DOHH2 (cell line): ENCODE measurements at regions not wholly inside any gene's neighbourhood (a gene's known extent, or its start where the extent isn't known, plus 50 kb on each side); places are given as distances from the start of the nearest gene placed in this dataset.

Source experiments
- EZH2phosphoT487 ChIP-seq: fragments of 200-600 bp; sonication (generic); IDR thresholded peaks from 2 replicates; pipeline ENCODE4 v1.6.1; 2017; ENCODE audit warnings: borderline replicate concordance, mild to moderate bottlenecking, antibody characterized with exemption, low read length, moderate library complexity, mixed read lengths
- TF ChIP-seq, protein P1 (sequence below): fragments of 200-600 bp; sonication (generic); IDR thresholded peaks from one replicate; pipeline ENCODE4 v1.5.1; 2014; ENCODE audit warnings: antibody characterized with exemption, mild to moderate bottlenecking, low read depth, low read length; ENCODE audit not compliant: poor library complexity, severe bottlenecking

DNA sequence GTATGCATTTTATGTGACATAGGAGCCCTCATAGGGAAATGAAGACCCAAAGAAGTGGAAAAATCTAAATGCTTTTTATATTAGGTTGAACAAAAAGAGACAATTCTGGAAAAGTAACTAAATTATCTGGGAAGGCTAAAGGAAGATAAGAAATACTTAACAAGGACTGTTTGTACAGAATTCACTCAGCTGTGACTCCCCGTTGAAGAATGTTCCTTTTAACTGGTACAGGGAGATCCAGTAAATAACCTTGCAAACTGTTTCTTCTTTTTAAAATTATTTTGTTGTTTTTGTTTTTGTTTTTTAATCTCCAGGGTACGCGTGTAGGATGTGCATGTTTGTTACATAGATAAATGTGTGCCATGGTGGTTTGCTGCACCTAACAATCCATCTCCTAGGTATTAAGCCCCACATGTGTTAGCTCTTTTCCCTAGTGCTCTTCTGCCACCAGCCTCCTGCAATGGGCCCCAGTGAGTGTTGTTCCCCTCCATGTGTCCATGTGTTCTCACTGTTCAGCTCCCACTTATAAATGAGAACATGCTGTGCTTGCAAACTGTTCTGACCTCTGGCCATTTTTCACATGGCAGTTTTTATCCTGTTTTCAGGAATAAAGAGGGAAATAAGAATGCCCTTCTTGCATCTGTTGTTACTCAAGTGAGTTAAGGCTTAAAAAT lies 81.7 kb downstream of the PWWP3B start:
- TF ChIP-seq, protein P1, sequence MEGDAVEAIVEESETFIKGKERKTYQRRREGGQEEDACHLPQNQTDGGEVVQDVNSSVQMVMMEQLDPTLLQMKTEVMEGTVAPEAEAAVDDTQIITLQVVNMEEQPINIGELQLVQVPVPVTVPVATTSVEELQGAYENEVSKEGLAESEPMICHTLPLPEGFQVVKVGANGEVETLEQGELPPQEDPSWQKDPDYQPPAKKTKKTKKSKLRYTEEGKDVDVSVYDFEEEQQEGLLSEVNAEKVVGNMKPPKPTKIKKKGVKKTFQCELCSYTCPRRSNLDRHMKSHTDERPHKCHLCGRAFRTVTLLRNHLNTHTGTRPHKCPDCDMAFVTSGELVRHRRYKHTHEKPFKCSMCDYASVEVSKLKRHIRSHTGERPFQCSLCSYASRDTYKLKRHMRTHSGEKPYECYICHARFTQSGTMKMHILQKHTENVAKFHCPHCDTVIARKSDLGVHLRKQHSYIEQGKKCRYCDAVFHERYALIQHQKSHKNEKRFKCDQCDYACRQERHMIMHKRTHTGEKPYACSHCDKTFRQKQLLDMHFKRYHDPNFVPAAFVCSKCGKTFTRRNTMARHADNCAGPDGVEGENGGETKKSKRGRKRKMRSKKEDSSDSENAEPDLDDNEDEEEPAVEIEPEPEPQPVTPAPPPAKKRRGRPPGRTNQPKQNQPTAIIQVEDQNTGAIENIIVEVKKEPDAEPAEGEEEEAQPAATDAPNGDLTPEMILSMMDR = no peak
- no peak for TF ChIP-seq EZH2phosphoT487
